Neural cell (in vitro differentiated cells): ENCODE measurements at regions not wholly inside any gene's neighbourhood (a gene's known extent, or its start where the extent isn't known, plus 50 kb on each side); places are given as distances from the start of the nearest gene placed in this dataset.

Experiments used
- H2AFZ ChIP-seq: fragments of 200-600, 300-800 bp; sonication (generic), shearing (Covaris generic); 2 replicates; pipeline ENCODE4 v1.6.0; 2014; ENCODE audit warnings: low read depth, mild to moderate bottlenecking, antibody characterized with exemption, low read length, moderate library complexity
- H3F3A ChIP-seq: fragments of 200-600 bp; shearing (Covaris generic); 2 replicates; pipeline ENCODE4 v1.6.1; 2016; ENCODE audit warnings: mild to moderate bottlenecking, moderate library complexity, mixed read lengths, antibody characterized with exemption, low read length; ENCODE audit not compliant: insufficient read depth, poor library complexity, severe bottlenecking
- H3K27ac ChIP-seq: fragments of 200-600, 300-800 bp; sonication (generic), shearing (Covaris generic); 2 replicates; pipeline ENCODE4 v1.5.1; 2014; ENCODE audit warnings: mild to moderate bottlenecking, low read length, moderate library complexity
- H3K27me3 ChIP-seq: fragments of 300-800, 200-600 bp; sonication (generic), shearing (Covaris generic); 2 replicates; pipeline ENCODE4 v1.6.0; 2014; ENCODE audit warnings: mild to moderate bottlenecking, low read depth, low read length, moderate library complexity; ENCODE audit not compliant: insufficient read depth
- H3K36me3 ChIP-seq: fragments of 300-800, 200-600 bp; sonication (generic), shearing (Covaris generic); 2 replicates; pipeline ENCODE4 v1.5.1; 2014; ENCODE audit warnings: mild to moderate bottlenecking, antibody characterized with exemption, low read length, moderate library complexity; ENCODE audit not compliant: insufficient read depth
- H3K4me2 ChIP-seq: fragments of 300-800, 200-600 bp; sonication (generic), shearing (Covaris generic); 2 replicates; pipeline ENCODE4 v1.6.0; 2014; ENCODE audit warnings: mild to moderate bottlenecking, low read length
- H3K4me3 ChIP-seq: fragments of 300-800, 200-600 bp; sonication (generic), shearing (Covaris generic); 2 replicates; pipeline ENCODE4 v1.5.1; 2014; ENCODE audit warnings: mild to moderate bottlenecking, low read length, moderate library complexity
- H3K79me2 ChIP-seq: fragments of 200-600 bp; shearing (Covaris generic); replicated peaks from 2 replicates; pipeline ENCODE4 v1.6.0; 2014; ENCODE audit warnings: mild to moderate bottlenecking, low read length, moderate library complexity; ENCODE audit not compliant: insufficient read depth
- H3K9ac ChIP-seq: fragments of 300-800, 200-600 bp; sonication (generic), shearing (Covaris generic); 2 replicates; pipeline ENCODE4 v1.6.1; 2016; ENCODE audit warnings: mild to moderate bottlenecking, low read length, mixed read lengths
- H3K9me2 ChIP-seq: fragments of 200-600 bp; shearing (Covaris generic); 2 replicates; pipeline ENCODE4 v1.6.1; 2016; ENCODE audit warnings: mild to moderate bottlenecking, low read length, mixed read lengths; ENCODE audit not compliant: insufficient read depth
- H3K9me3 ChIP-seq: fragments of 200-600, 300-800 bp; sonication (generic), shearing (Covaris generic); 2 replicates; pipeline ENCODE4 v1.6.1; 2016; ENCODE audit warnings: mild to moderate bottlenecking, mixed run types, low read length, moderate library complexity, mixed read lengths
- H4K20me1 ChIP-seq: fragments of 200-600 bp; shearing (Covaris generic); 2 replicates; pipeline ENCODE4 v1.6.1; 2016; ENCODE audit warnings: mild to moderate bottlenecking, mixed run types; ENCODE audit not compliant: insufficient read depth
- EP300 ChIP-seq: fragments of 450-650 bp; conservative IDR thresholded peaks from 2 replicates; pipeline ENCODE4 v1.6.1; 2014; ENCODE audit warnings: antibody characterized with exemption, mild to moderate bottlenecking, moderate library complexity; ENCODE audit not compliant: poor library complexity, severe bottlenecking
- EZH2 ChIP-seq: fragments of 200-600, 300-800 bp; shearing (Covaris generic), sonication (generic); IDR thresholded peaks from 2 replicates; pipeline ENCODE4 v1.6.1; 2014; ENCODE audit warnings: antibody characterized with exemption, low read length, borderline replicate concordance, mild to moderate bottlenecking; ENCODE audit not compliant: insufficient read depth, poor library complexity, severe bottlenecking
- MXI1 ChIP-seq: fragments of 450-650 bp; conservative IDR thresholded peaks from 2 replicates; pipeline ENCODE4 v1.6.1; 2014; ENCODE audit warnings: antibody characterized with exemption, mild to moderate bottlenecking; ENCODE audit not compliant: poor library complexity, severe bottlenecking
- POLR2AphosphoS5 ChIP-seq: IDR thresholded peaks from 2 replicates; pipeline ENCODE4 v1.6.1; 2012
- RAD21 ChIP-seq: fragments of 450-650 bp; conservative IDR thresholded peaks from 2 replicates; pipeline ENCODE4 v1.6.1; 2014; ENCODE audit warnings: antibody characterized with exemption, mild to moderate bottlenecking, moderate library complexity
- SMC3 ChIP-seq: fragments of 450-650 bp; conservative IDR thresholded peaks from 2 replicates; pipeline ENCODE4 v1.6.1; 2014; ENCODE audit warnings: antibody characterized with exemption, mild to moderate bottlenecking, moderate library complexity; ENCODE audit not compliant: poor library complexity
- TAF1 ChIP-seq: IDR thresholded peaks from 2 replicates; pipeline ENCODE4 v1.6.1; 2012; ENCODE audit warnings: low read depth
- TF ChIP-seq, protein P1 (sequence below): IDR thresholded peaks from 2 replicates; pipeline ENCODE4 v1.6.1; 2012; ENCODE audit warnings: borderline replicate concordance
- TF ChIP-seq, protein P2 (sequence below): fragments of 450-650 bp; IDR thresholded peaks from 2 replicates; pipeline ENCODE4 v1.5.1; 2014; ENCODE audit warnings: antibody characterized with exemption, mild to moderate bottlenecking, moderate library complexity; ENCODE audit not compliant: poor library complexity, severe bottlenecking

DNA sequence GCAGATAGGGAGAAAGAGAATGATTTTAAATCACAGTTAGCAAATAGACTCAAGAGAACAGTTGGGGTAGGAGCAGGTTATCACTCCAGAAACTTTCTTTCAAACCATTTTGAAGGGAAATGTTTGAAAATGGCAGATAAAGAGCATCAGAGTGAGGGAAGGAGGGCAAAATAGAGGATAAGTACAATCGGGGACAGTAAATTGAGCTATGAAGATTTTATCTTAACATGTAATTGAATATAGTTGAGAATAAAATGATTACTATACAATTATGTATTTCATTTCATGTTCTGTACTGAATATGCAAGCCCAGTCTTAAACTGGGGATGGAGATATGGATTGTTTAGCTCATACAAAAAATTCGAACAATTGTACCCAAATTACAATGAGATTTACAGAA, 54.0 kb downstream of the MAP10 start:
- no peaks in the 10 kb centered on the region for H3K27me3 ChIP-seq
- H4K20me1 ChIP-seq: no peaks in the 10 kb centered on the region
- no peak overlapping the region for H3K27ac ChIP-seq
- TF ChIP-seq, protein P1, sequence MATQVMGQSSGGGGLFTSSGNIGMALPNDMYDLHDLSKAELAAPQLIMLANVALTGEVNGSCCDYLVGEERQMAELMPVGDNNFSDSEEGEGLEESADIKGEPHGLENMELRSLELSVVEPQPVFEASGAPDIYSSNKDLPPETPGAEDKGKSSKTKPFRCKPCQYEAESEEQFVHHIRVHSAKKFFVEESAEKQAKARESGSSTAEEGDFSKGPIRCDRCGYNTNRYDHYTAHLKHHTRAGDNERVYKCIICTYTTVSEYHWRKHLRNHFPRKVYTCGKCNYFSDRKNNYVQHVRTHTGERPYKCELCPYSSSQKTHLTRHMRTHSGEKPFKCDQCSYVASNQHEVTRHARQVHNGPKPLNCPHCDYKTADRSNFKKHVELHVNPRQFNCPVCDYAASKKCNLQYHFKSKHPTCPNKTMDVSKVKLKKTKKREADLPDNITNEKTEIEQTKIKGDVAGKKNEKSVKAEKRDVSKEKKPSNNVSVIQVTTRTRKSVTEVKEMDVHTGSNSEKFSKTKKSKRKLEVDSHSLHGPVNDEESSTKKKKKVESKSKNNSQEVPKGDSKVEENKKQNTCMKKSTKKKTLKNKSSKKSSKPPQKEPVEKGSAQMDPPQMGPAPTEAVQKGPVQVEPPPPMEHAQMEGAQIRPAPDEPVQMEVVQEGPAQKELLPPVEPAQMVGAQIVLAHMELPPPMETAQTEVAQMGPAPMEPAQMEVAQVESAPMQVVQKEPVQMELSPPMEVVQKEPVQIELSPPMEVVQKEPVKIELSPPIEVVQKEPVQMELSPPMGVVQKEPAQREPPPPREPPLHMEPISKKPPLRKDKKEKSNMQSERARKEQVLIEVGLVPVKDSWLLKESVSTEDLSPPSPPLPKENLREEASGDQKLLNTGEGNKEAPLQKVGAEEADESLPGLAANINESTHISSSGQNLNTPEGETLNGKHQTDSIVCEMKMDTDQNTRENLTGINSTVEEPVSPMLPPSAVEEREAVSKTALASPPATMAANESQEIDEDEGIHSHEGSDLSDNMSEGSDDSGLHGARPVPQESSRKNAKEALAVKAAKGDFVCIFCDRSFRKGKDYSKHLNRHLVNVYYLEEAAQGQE: no peak
- H3K4me2 ChIP-seq: no peak overlapping the region
- H3K9ac ChIP-seq: no peak overlapping the region
- H3K9me3 ChIP-seq: no peaks in the 10 kb centered on the region
- H3K4me3 ChIP-seq: no peak overlapping the region
- H3K79me2 ChIP-seq: no peaks in the 10 kb centered on the region
- no peaks in the 10 kb centered on the region for H3K9me2 ChIP-seq
- no peaks in the 10 kb centered on the region for H3F3A ChIP-seq
- no peaks in the 10 kb centered on the region for H3K36me3 ChIP-seq
- H2AFZ ChIP-seq: no peak overlapping the region

- Histone ChIP-seq H4K20me1 (no peaks in the 10 kb centered on the region), H3K79me2 (no peaks in the 10 kb centered on the region), H3F3A (no peaks in the 10 kb centered on the region), H3K9ac (no peak overlapping the region), H3K4me3 (no peak overlapping the region), H3K9me2 (no peaks in the 10 kb centered on the region), H2AFZ (no peak overlapping the region), H3K27me3 (no peaks in the 10 kb centered on the region), H3K4me2 (no peak overlapping the region), H3K9me3 (no peaks in the 10 kb centered on the region), H3K27ac (no peak overlapping the region), H3K36me3 (no peaks in the 10 kb centered on the region)
- TF ChIP-seq EP300 (no peak), EZH2 (no peak), TAF1 (no peak), SMC3 (no peak), RAD21 (no peak), MXI1 (no peak), POLR2AphosphoS5 (no peak)
- TF ChIP-seq, protein P2, sequence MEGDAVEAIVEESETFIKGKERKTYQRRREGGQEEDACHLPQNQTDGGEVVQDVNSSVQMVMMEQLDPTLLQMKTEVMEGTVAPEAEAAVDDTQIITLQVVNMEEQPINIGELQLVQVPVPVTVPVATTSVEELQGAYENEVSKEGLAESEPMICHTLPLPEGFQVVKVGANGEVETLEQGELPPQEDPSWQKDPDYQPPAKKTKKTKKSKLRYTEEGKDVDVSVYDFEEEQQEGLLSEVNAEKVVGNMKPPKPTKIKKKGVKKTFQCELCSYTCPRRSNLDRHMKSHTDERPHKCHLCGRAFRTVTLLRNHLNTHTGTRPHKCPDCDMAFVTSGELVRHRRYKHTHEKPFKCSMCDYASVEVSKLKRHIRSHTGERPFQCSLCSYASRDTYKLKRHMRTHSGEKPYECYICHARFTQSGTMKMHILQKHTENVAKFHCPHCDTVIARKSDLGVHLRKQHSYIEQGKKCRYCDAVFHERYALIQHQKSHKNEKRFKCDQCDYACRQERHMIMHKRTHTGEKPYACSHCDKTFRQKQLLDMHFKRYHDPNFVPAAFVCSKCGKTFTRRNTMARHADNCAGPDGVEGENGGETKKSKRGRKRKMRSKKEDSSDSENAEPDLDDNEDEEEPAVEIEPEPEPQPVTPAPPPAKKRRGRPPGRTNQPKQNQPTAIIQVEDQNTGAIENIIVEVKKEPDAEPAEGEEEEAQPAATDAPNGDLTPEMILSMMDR: no peak
- TF ChIP-seq, protein P1: no peak
These were observed 55.9 kb downstream of the MAP10 start for GRCh38 chr1:232861107-232861506.
